ENCODE measurements at regions not wholly inside any gene's neighbourhood (a gene's known extent, or its start where the extent isn't known, plus 50 kb on each side); places are given as distances from the start of the nearest gene placed in this dataset.

DNA sequence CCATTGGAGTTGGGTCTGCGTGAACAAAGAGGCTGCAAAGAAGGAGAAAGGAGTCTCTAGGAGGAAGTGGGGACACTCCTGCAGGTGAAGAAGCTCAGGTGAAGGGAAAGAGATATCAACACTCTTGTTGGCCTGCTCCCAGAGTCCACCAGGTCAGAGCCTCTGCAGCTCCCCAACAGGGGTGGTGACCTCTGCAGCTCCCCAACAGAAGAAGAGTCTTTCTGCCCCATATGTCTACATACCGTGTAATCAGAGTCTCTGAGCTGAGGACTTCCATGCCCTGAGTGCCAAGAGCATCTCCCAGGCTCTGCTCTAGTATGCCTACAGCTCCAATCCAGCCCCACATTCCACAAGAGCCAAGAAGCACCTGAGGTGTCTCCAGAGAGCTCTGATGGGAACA is 67.4 kb upstream of the TRPC7 start (continued):
- TF ChIP-seq JUND (IDR thresholded peaks at IDR 0.05; ENCODE audit: low read depth, low read length), result no peak
- TF ChIP-seq EGR1 (IDR thresholded peaks at IDR 0.05; ENCODE audit: borderline replicate concordance in 1 of 2, low read depth in 2 of 2, low read length in 2 of 2), result no peak
- TF ChIP-seq NFYB (IDR thresholded peaks at IDR 0.05; ENCODE audit: insufficient read depth, low read depth, low read length), result no peak
- TF ChIP-seq, protein P1, sequence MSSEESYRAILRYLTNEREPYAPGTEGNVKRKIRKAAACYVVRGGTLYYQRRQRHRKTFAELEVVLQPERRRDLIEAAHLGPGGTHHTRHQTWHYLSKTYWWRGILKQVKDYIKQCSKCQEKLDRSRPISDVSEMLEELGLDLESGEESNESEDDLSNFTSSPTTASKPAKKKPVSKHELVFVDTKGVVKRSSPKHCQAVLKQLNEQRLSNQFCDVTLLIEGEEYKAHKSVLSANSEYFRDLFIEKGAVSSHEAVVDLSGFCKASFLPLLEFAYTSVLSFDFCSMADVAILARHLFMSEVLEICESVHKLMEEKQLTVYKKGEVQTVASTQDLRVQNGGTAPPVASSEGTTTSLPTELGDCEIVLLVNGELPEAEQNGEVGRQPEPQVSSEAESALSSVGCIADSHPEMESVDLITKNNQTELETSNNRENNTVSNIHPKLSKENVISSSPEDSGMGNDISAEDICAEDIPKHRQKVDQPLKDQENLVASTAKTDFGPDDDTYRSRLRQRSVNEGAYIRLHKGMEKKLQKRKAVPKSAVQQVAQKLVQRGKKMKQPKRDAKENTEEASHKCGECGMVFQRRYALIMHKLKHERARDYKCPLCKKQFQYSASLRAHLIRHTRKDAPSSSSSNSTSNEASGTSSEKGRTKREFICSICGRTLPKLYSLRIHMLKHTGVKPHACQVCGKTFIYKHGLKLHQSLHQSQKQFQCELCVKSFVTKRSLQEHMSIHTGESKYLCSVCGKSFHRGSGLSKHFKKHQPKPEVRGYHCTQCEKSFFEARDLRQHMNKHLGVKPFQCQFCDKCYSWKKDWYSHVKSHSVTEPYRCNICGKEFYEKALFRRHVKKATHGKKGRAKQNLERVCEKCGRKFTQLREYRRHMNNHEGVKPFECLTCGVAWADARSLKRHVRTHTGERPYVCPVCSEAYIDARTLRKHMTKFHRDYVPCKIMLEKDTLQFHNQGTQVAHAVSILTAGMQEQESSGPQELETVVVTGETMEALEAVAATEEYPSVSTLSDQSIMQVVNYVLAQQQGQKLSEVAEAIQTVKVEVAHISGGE (CRISPR knock-in tag; IDR thresholded peaks at IDR 0.05), result no peak
- TF ChIP-seq EED (IDR thresholded peaks at IDR 0.05; ENCODE audit: low read depth), result no peak
- TF ChIP-seq MXI1 (IDR thresholded peaks at IDR 0.05; ENCODE audit: low read depth, low read length), result no peak

DNA sequence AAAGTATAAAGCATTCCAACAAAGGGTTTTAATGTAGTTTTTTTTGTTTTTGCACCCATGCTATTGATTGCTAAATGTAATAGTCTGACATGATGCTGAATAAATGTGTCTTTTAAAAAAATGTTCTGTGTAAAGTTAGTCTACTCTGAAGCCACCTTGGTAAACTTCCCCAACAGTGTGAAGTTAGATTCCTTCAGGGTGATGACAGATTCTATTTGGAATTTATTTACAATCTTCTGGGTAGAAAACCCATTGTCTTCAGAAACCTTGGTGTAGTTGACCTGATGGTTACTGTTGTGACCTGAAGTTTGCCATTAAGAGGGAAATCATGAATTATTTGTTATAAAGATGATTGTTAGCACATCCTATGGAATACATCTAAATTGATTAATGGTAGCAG is 64.7 kb upstream of the TRPC7 start:
- H3K9me3 ChIP-seq (replicated peaks; ENCODE audit: control insufficient read depth, insufficient read depth, low read length), result no peaks in the 10 kb centered on the region
- ATAC-seq (no peak), DNase-seq (ENCODE audit: low read depth, low spot score) (no peak), FAIRE-seq (no peak)
- in situ Hi-C loops (cut with MboI), result no loop called here
- no peak overlapping the region for H2AFZ ChIP-seq (ENCODE audit: control insufficient read depth, low read depth, low read length)
- BruUV-seq (replicated peaks), result no TSS peak
- ChIA-PET POLR2A (no interaction called here), CTCF (no interaction called here), SMC1A (ENCODE audit: uncharacterized antibody, unreplicated experiment) (no interaction called here), RAD21 (ENCODE audit: unreplicated experiment) (no interaction called here)
- H3K4me2 ChIP-seq (ENCODE audit: control insufficient read depth, insufficient read depth), result no peak overlapping the region
- no peaks in the 10 kb centered on the region for H3K27me3 ChIP-seq (replicated peaks in 1 of 2; ENCODE audit: control insufficient read depth in 2 of 2, insufficient read depth in 2 of 2, low read length in 1 of 2)
- H3K4me1 ChIP-seq (ENCODE audit: control insufficient read depth, insufficient read depth, low read length), result no peaks in the 10 kb centered on the region
- intact Hi-C loops (cut with micrococcal nuclease; ENCODE audit: unreplicated experiment), result no loop called here
- no peaks in the 10 kb centered on the region for H3K36me3 ChIP-seq (ENCODE audit: control insufficient read depth in 2 of 2, insufficient read depth in 2 of 2, low read length in 1 of 2)
- no peak overlapping the region for H3K27ac ChIP-seq (ENCODE audit: control insufficient read depth, insufficient read depth)
- no peaks in the 10 kb centered on the region for H3K79me2 ChIP-seq (ENCODE audit: control insufficient read depth, insufficient read depth, low read length)
- H3K4me3 ChIP-seq, result no peak overlapping the region
- H4K20me1 ChIP-seq (ENCODE audit: control insufficient read depth, insufficient read depth), result no peaks in the 10 kb centered on the region
- no peak overlapping the region for H3K9ac ChIP-seq (ENCODE audit: control insufficient read depth, insufficient read depth, low read length)
- TF ChIP-seq, protein P2, sequence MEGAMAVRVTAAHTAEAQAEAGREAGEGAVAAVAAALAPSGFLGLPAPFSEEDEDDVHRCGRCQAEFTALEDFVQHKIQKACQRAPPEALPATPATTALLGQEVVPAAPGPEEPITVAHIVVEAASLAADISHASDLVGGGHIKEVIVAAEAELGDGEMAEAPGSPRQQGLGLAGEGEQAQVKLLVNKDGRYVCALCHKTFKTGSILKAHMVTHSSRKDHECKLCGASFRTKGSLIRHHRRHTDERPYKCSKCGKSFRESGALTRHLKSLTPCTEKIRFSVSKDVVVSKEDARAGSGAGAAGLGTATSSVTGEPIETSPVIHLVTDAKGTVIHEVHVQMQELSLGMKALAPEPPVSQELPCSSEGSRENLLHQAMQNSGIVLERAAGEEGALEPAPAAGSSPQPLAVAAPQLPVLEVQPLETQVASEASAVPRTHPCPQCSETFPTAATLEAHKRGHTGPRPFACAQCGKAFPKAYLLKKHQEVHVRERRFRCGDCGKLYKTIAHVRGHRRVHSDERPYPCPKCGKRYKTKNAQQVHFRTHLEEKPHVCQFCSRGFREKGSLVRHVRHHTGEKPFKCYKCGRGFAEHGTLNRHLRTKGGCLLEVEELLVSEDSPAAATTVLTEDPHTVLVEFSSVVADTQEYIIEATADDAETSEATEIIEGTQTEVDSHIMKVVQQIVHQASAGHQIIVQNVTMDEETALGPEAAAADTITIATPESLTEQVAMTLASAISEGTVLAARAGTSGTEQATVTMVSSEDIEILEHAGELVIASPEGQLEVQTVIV (IDR thresholded peaks at IDR 0.05; ENCODE audit: borderline replicate concordance, partially characterized antibody), result no peak
- TF ChIP-seq CHD1 (IDR thresholded peaks at IDR 0.05; ENCODE audit: low read depth, low read length) (no peak), CEBPB (IDR thresholded peaks at IDR 0.05; ENCODE audit: borderline replicate concordance in 1 of 2, low read depth in 2 of 2, low read length in 2 of 2) (no peak), RBBP5 (conservative IDR thresholded peaks at IDR 0.05) (no peak), BMI1 (IDR thresholded peaks at IDR 0.05; ENCODE audit: borderline replicate concordance) (no peak), SUPT20H (IDR thresholded peaks at IDR 0.05; ENCODE audit: borderline replicate concordance, control insufficient read depth, low read depth, low read length) (no peak)
- TF ChIP-seq, protein P3, sequence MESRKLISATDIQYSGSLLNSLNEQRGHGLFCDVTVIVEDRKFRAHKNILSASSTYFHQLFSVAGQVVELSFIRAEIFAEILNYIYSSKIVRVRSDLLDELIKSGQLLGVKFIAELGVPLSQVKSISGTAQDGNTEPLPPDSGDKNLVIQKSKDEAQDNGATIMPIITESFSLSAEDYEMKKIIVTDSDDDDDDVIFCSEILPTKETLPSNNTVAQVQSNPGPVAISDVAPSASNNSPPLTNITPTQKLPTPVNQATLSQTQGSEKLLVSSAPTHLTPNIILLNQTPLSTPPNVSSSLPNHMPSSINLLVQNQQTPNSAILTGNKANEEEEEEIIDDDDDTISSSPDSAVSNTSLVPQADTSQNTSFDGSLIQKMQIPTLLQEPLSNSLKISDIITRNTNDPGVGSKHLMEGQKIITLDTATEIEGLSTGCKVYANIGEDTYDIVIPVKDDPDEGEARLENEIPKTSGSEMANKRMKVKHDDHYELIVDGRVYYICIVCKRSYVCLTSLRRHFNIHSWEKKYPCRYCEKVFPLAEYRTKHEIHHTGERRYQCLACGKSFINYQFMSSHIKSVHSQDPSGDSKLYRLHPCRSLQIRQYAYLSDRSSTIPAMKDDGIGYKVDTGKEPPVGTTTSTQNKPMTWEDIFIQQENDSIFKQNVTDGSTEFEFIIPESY (IDR thresholded peaks at IDR 0.05), result no peak

Measured in GM12878 (cell line).